ENCODE measurements at regions not wholly inside any gene's neighbourhood (a gene's known extent, or its start where the extent isn't known, plus 50 kb on each side); places are given as distances from the start of the nearest gene placed in this dataset.
A peak's percentile ranks its signal among the peaks of the same experiment; 100 is the strongest.

- no peak for TF ChIP-seq ZFX (IDR thresholded peaks at IDR 0.05; ENCODE audit: borderline replicate concordance)
- TF ChIP-seq, protein P1, sequence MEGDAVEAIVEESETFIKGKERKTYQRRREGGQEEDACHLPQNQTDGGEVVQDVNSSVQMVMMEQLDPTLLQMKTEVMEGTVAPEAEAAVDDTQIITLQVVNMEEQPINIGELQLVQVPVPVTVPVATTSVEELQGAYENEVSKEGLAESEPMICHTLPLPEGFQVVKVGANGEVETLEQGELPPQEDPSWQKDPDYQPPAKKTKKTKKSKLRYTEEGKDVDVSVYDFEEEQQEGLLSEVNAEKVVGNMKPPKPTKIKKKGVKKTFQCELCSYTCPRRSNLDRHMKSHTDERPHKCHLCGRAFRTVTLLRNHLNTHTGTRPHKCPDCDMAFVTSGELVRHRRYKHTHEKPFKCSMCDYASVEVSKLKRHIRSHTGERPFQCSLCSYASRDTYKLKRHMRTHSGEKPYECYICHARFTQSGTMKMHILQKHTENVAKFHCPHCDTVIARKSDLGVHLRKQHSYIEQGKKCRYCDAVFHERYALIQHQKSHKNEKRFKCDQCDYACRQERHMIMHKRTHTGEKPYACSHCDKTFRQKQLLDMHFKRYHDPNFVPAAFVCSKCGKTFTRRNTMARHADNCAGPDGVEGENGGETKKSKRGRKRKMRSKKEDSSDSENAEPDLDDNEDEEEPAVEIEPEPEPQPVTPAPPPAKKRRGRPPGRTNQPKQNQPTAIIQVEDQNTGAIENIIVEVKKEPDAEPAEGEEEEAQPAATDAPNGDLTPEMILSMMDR (IDR thresholded peaks at IDR 0.05), result no peak
- H3K27ac ChIP-seq, result no peak overlapping the region
Observed at GRCh38 chr18:44065206-44065605, 615.5 kb upstream of the SETBP1 start.

- TF ChIP-seq, protein P1 (IDR thresholded peaks at IDR 0.05), result no peak
- no peak for TF ChIP-seq ZFX (IDR thresholded peaks at IDR 0.05; ENCODE audit: borderline replicate concordance)
- peak overlapping the region; percentile 68 for H3K27ac ChIP-seq
Observed at GRCh38 chr18:44066541-44066940, 614.1 kb upstream of the SETBP1 start.

DNA sequence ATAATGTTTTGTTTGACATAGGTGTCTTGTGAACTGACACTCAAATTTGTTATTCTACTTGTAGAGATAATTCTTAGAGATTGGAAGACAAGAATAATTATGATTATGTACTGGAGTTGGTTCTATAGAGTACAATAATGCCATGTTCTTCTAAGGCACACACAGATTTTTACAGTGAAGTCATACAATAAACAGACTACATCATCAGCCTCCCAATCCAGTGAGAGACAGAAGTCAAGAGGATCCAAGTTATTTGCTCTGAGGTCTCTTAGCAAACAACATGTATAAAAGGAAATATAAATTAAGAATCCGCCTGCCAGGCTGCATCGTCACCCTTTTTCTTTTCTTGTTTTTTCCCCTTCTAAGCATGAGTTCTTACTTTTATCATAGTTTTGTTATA lies 613.5 kb upstream of the SETBP1 start:
- no peak for TF ChIP-seq ZFX (IDR thresholded peaks at IDR 0.05; ENCODE audit: borderline replicate concordance)
- TF ChIP-seq, protein P1 (IDR thresholded peaks at IDR 0.05), result no peak
- H3K27ac ChIP-seq, result peak overlapping the region; percentile 68

GRCh38 chr18:44075038-44075437 lies 605.6 kb upstream of the SETBP1 start:
- H3K27ac ChIP-seq, result no peak overlapping the region
- TF ChIP-seq, protein P1 (IDR thresholded peaks at IDR 0.05), result no peak
- TF ChIP-seq ZFX (IDR thresholded peaks at IDR 0.05; ENCODE audit: borderline replicate concordance), result no peak

DNA sequence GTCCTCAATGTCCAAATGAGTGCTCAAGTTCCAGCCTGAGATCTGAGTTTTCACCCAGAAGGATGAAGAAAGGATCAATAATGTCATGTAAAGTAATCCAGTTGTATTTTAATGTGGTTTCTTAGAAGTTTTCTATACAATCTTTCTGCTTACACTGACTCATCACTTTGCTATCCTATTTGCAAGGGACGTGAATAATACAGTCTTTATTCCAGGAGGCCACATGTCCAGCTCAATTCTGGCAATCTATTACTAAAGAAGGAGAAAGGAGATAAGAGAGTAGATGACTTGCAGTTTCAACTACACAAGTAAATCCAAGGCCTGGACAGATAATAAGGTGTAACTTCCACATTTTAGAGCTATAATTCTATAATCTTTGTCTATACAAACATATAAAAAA lies 601.1 kb upstream of the SETBP1 start:
- H3K27ac ChIP-seq, result no peak overlapping the region
- TF ChIP-seq ZFX (IDR thresholded peaks at IDR 0.05; ENCODE audit: borderline replicate concordance), result no peak
- TF ChIP-seq, protein P1 (IDR thresholded peaks at IDR 0.05), result no peak

- no peak overlapping the region for H3K27ac ChIP-seq
- TF ChIP-seq, protein P1 (IDR thresholded peaks at IDR 0.05), result no peak
- TF ChIP-seq ZFX (IDR thresholded peaks at IDR 0.05; ENCODE audit: borderline replicate concordance), result no peak
Observed at GRCh38 chr18:44080054-44080453, 600.6 kb upstream of the SETBP1 start.

GRCh38 chr18:44089732-44090131 lies 591.0 kb upstream of the SETBP1 start:
- TF ChIP-seq ZFX (IDR thresholded peaks at IDR 0.05; ENCODE audit: borderline replicate concordance), result no peak
- TF ChIP-seq, protein P1 (IDR thresholded peaks at IDR 0.05), result no peak
- no peak overlapping the region for H3K27ac ChIP-seq
